Right lung (tissue), 2 donors: ENCODE measurements at regions not wholly inside any gene's neighbourhood (a gene's known extent, or its start where the extent isn't known, plus 50 kb on each side); places are given as distances from the start of the nearest gene placed in this dataset.

Experiments
- DNase-seq, 2 donors: peaks; one replicate each; pipeline ENCODE4 v3.0.0-alpha.2; 2013

- DNase-seq = no peak
Measured at GRCh38 chr7:46028246-46028645, 107.2 kb upstream of the IGFBP3 start.

DNA sequence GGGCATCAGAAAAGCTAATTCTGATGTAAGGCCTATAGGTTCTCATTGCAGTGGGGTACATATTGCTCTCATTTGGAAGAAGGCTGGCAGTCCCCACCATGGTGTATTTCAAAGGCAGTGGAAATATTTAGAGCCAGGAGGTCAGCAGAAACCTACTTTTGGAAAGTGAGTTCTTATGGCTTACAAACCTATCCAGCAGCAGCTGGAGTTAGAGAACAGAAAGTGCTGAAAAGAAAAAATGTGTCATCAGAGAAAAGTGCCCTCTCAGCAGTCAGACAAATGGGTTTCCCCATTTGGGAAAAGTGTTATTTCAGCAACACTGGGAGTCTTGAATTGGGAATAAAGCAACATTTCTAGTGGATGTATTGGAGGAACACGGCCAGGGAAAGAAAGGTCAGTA, 105.7 kb upstream of the IGFBP3 start:
- no peak for DNase-seq

DNA sequence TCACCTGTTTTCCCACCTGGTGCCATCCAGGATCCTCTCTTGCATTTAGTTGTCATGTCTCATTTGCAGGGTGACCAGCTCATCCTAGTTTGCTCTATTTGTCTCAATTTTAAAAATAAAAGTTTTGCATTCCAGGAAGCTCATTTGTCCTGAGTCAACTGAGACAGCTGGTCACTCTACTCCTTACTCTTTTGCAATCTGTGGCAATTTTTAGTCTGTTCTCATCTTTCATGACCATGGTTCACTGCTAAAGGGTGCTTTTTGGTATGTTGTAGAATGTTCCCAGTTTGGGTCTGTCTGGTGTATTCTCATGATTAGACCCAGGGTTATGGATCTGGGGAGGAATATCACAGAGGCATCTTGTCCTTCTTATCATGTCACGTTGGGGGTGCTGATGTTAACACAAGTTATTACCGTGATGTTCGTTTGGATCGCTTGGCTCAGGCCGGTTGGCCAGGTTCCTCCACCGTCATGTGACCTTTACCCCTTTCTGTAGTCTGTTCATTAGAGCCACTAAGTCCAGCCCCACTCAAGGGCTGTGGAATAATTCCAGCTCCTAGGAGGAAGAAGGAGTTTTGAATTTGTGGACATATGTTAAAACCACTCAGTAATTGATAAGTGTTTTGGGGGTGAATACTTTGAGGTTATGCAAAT, 103.3 kb upstream of the IGFBP3 start:
- no peak for DNase-seq

- DNase-seq = no peak
Measured at GRCh38 chr7:46022397-46022796, 101.3 kb upstream of the IGFBP3 start.

DNA sequence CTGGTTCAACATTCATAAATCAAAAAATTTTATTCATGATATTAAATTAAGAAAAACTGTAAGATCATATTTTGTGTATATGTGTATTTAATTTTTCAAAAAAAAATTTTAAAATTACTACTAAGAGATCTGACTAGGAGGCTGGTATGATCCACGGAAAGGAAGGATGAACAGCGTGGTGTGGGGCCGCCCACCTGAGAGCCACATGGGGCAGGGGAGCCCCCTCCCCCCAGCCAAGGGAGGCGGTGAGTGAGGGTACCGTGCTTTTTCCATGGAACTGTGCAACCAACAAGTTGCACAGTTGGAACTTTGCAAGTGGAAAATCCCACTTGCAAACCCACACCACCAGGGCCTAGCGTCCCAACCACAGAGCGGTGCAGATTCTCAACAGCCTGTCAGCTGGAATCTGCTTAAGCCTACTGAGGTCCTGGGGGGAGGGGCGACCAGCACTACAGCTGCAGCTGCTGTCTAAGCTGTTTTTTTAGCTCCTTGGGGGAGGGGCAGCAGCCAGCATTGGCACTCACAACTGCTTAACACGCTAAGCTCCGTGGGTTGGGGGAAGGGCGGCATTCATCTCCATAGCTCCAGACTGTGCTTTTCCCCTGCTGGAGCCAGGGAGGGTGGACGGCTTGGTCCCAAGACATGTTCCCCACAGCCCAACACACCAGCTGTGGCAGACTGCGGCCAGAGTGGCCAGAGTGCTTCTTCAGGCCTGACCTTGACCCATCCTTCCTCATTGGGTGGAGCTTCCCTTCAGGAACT, 94.2 kb upstream of the IGFBP3 start:
- DNase-seq = peak; percentile 56 to 68

GRCh38 chr7:46011501-46011900, 90.4 kb upstream of the IGFBP3 start:
- no peak for DNase-seq

DNA sequence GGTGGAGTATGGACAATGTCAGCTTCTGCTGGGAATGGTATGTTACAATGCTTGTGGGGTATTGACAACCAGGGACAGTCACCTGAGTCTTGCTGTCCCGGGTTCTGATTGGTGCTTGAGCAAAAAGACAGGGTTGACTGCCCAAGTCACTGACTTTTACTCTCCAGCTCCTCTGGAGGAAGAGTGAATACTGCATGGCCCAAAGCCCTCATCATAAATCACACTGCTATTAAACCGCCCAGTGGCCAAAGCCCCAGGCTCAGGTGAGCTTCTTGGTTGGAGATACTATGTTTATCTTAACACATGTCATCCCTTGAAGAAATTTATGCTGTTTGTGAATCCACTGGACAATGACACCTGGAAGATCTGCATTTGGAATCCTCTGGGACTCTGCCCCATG, 90.0 kb upstream of the IGFBP3 start:
- no peak for DNase-seq

DNA sequence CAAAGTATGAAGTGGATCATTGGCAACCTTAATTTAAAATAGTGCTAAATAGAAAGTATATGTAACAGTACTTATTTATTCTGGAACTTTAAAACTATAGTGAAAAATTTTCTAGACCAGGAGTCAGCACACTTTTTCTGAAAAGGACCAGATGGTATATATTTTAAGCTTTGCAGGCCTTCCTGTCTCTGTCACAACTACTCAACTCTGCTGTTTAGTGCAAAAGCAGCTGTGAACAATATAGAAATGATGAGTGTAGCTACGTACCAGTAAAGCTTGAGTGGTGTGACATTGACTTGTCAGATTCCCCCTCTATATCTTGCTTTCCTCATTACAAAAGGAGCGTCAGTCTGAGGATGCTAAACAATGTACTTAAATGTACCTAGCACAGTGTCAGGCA, 88.1 kb upstream of the IGFBP3 start:
- no peak for DNase-seq

DNA sequence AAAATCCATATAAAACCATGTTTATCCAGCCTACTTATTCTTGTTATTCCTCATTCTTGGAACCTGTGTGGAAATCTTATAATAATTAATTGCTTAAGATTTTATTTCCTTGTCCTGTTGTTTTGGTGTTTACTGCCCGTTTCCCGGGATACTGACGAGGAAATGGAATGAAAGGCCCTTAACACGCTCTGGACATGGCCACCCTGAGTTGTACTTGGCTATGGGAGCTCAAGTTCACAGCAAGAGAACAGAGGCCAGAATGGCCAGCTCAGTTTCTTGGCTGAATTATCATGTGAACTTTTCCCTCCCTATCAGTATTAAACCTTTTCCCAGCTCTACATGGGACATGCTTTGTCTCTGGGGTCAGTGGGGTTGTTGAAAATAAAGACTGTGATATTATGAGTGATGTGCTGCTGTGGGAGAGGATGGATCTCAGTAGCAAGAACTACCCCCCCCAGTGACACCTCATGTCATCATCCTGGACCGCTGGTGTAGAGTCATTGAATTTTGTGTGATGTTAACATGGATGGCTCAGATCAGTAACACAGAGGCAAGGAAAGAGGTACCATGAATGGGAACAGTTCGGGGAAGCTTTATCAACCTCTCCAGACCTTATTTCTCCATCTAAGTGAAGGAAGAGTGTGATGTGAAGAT, 87.0 kb upstream of the IGFBP3 start:
- peak; percentile 23 to 28 for DNase-seq

- no peak for DNase-seq
Measured at GRCh38 chr7:46007194-46007593, 86.1 kb upstream of the IGFBP3 start.

- DNase-seq = no peak
Measured at GRCh38 chr7:46006723-46007122, 85.7 kb upstream of the IGFBP3 start.

- DNase-seq = no peak
Measured at GRCh38 chr7:46006212-46006611, 85.1 kb upstream of the IGFBP3 start.

DNA sequence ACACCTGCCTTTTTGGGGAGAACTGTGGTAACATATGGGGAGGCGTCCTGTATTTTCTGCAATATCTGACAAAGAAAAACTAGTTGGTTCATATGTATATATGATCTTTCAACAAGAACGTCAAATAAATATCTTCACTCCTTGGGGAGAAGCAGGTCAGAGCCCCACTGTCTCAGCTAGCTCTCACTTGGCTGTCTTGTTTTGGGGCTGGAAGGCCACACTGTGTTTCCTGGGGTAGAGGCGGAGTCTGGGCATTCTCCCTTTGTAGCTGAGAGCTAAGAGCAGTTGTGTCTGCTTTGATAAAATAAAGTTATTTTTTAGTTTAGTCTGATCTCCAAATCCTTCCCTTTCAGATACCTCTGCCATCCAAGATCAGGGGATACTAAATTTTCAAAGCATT, 83.9 kb upstream of the IGFBP3 start:
- no peak for DNase-seq

DNA sequence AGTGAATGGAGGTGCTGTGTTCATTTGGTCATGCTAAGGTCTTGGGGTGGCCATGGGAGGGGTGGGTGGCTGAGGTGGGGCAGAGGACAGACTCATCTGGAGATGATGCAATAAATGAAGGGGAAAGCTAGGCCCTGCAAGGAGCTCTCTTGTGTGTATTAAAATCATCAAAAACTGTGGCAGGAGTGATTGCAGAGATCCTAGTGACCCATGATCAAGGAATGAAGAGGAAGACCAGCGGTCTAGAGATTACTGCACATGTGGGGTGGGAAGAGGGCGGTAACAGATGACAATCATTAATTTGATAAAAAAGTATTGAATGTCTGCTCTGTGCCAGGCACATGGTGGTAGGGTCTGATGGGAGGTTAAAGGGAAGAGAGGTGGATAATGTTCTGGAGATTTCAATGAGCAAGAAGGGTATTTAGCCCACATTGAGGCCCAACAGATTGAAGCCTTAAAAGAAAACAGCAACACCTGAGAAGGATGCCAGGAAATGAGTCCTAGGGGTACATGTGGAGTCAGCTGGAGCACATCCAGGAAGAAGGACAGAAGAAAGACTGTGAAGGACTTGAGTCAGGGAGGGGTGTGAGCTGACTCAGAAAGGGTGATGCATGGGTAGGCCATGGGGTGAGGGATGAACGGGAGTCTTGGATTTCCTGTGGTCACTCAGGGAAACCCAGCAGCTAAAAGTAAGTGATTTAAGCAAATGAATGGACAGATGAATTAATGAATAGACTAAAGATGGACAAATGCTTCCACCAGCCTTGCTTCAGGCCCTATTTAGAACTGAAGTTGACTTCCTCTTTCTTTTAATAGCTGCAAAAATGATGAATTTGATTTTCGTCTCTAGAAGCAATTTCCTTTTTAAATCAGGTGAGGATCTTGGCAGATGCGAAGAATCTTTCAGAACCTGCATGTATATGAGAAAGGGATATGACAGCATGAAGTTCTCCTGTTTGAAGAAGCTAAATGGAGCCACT, 83.1 kb upstream of the IGFBP3 start:
- no peak for DNase-seq

DNA sequence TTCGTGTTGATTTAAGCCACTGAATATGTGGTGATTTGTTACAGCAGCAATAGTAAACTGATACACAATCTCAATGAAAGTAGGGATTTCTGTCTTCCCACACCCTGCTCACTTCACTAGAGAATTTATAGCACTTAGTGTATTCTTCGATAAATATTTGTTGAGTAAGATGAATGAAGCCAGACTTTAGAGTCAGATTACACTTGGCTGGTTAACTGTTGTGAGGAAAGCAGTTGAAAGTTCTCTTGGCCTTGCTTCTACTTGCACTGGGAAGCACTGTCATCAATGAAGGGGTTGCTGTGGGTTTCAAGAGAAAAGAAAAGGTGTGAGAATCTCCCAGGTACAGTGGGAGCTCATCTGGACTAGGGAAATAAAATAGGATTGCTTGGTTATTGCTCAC, 82.1 kb upstream of the IGFBP3 start:
- DNase-seq = no peak

DNA sequence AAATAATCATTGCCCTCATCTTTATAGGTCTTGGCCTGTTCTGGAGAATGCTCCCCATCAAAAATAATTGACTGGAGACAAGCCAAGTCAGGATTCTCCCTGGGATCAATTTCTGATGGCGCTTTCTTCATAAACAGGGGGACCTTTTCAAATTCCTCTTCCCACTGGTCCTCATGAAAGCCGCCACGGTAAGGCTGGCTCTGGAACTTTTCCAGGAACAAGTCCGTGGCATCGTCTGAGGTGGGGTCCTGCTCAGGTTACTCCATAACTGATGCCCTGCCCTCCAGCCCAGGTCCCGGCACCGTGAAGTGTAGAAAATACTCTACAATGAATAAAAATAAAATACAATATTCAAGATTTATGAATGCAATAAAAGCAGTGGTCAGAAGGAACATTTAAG, 79.4 kb upstream of the IGFBP3 start:
- DNase-seq = no peak

DNA sequence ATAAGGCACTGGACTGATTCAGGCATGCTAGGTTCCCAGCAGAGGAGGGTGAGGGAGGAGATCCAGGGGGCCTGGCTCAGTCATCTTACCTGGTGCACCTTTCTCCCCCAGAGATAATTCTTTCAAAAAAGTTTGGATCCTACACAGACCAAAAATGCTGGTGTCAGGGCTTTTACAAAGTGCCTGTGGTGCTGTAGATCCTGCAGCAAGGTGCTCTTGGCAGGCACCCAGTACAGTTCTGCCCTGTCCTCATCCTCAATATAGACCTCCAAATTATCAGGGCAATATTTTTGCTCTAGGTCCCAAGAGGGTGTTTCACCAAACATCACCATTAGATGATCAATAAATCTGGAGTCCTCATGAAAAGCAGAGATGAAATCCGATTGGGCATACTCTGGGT, 78.5 kb upstream of the IGFBP3 start:
- no peak for DNase-seq

GRCh38 chr7:45998506-45998905, 77.4 kb upstream of the IGFBP3 start:
- no peak for DNase-seq

GRCh38 chr7:45993621-45994020, 72.5 kb upstream of the IGFBP3 start:
- no peak for DNase-seq

- DNase-seq = no peak
Measured at GRCh38 chr7:45992826-45993225, 71.8 kb upstream of the IGFBP3 start.

DNA sequence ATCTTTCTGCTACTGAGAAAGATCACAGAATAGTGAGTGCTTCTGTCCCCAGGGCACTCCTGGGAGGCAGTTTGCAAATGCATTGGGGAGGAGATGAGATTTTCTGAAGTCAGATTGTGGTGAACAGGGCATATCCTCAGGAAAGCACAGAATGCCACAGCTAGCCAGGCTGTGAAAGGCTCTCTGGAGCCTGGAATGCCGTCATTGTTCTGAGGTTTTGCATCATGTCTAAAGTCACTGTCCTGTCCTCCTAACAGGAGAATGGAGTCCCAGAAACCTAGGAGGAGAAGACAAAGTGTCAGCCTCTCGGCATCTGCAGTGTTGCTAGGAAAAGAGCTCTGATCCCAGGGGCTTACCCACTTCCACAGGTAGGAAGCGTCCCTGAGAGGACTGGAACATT, 69.2 kb upstream of the IGFBP3 start:
- DNase-seq = no peak
